ENCODE measurements at regions not wholly inside any gene's neighbourhood (a gene's known extent, or its start where the extent isn't known, plus 50 kb on each side); places are given as distances from the start of the nearest gene placed in this dataset.

GRCh38 chr3:117287602-117288001, 578.0 kb downstream of the TUSC7 start:
- DNase-seq (ENCODE audit: low read depth): no peak
- no peak for TF ChIP-seq CTCF (conservative IDR thresholded peaks at IDR 0.05; ENCODE audit: control insufficient read depth, insufficient read depth, low read depth, low read length)

GRCh38 chr3:117291476-117291875, 581.9 kb downstream of the TUSC7 start:
- H3K4me3 ChIP-seq (ENCODE audit: control insufficient read depth, low read depth, low read length): no peak overlapping the region
- no peak for DNase-seq (ENCODE audit: low read depth)
- no peak for TF ChIP-seq CTCF (conservative IDR thresholded peaks at IDR 0.05; ENCODE audit: control insufficient read depth, insufficient read depth, low read depth, low read length)

More at GRCh38 chr3:117287602-117288001, 578.0 kb downstream of the TUSC7 start:
- H3K4me3 ChIP-seq (ENCODE audit: control insufficient read depth, low read depth, low read length): no peak overlapping the region

GRCh38 chr3:117297065-117297464, 587.5 kb downstream of the TUSC7 start:
- TF ChIP-seq CTCF (conservative IDR thresholded peaks at IDR 0.05; ENCODE audit: control insufficient read depth, insufficient read depth, low read depth, low read length): no peak
- H3K4me3 ChIP-seq (ENCODE audit: control insufficient read depth, low read depth, low read length): no peak overlapping the region
- DNase-seq (ENCODE audit: low read depth): no peak

GRCh38 chr3:117297541-117297940, 588.0 kb downstream of the TUSC7 start:
- no peak for TF ChIP-seq CTCF (conservative IDR thresholded peaks at IDR 0.05; ENCODE audit: control insufficient read depth, insufficient read depth, low read depth, low read length)

GRCh38 chr3:117298273-117298672, 588.7 kb downstream of the TUSC7 start:
- no peak overlapping the region for H3K4me3 ChIP-seq (ENCODE audit: control insufficient read depth, low read depth, low read length)
- no peak for TF ChIP-seq CTCF (conservative IDR thresholded peaks at IDR 0.05; ENCODE audit: control insufficient read depth, insufficient read depth, low read depth, low read length)
- no peak for DNase-seq (ENCODE audit: low read depth)

More at GRCh38 chr3:117297541-117297940, 588.0 kb downstream of the TUSC7 start:
- DNase-seq (ENCODE audit: low read depth): no peak
- H3K4me3 ChIP-seq (ENCODE audit: control insufficient read depth, low read depth, low read length): no peak overlapping the region

- no peak overlapping the region for H3K4me3 ChIP-seq (ENCODE audit: control insufficient read depth, low read depth, low read length)
- DNase-seq (ENCODE audit: low read depth): no peak
- no peak for TF ChIP-seq CTCF (conservative IDR thresholded peaks at IDR 0.05; ENCODE audit: control insufficient read depth, insufficient read depth, low read depth, low read length)
Observed at GRCh38 chr3:117302428-117302827, 592.8 kb downstream of the TUSC7 start.

- DNase-seq (ENCODE audit: low read depth): no peak
- TF ChIP-seq CTCF (conservative IDR thresholded peaks at IDR 0.05; ENCODE audit: control insufficient read depth, insufficient read depth, low read depth, low read length): no peak
- no peak overlapping the region for H3K4me3 ChIP-seq (ENCODE audit: control insufficient read depth, low read depth, low read length)
Observed at GRCh38 chr3:117303443-117303842, 593.9 kb downstream of the TUSC7 start.

Data from fibroblast of mammary gland (primary cell).